ENCODE measurements at regions not wholly inside any gene's neighbourhood (a gene's known extent, or its start where the extent isn't known, plus 50 kb on each side); places are given as distances from the start of the nearest gene placed in this dataset.

GRCh38 chr7:130965515-130965914 lies 231.5 kb upstream of the KLF14 start:
- Histone ChIP-seq H3K27me3 (ENCODE audit: control insufficient read depth, insufficient read depth, low read length) (no peaks in the 10 kb centered on the region), H3K36me3 (ENCODE audit: control insufficient read depth, insufficient read depth, low read length) (peaks cover 2% of the 10 kb centered on the region), H3K4me3 (ENCODE audit: low read depth, low read length) (no peak overlapping the region)
- DNase-seq (ENCODE audit: low read depth) = no peak
- TF ChIP-seq CTCF (IDR thresholded peaks at IDR 0.05; ENCODE audit: insufficient read depth, low read length, poor library complexity, severe bottlenecking) = no peak

- TF ChIP-seq CTCF (IDR thresholded peaks at IDR 0.05; ENCODE audit: insufficient read depth, low read length, poor library complexity, severe bottlenecking) = no peak
- no peak for DNase-seq (ENCODE audit: low read depth)
- H3K36me3 ChIP-seq (ENCODE audit: control insufficient read depth, insufficient read depth, low read length) = peaks cover 2% of the 10 kb centered on the region
- no peak overlapping the region for H3K4me3 ChIP-seq (ENCODE audit: low read depth, low read length)
- no peaks in the 10 kb centered on the region for H3K27me3 ChIP-seq (ENCODE audit: control insufficient read depth, insufficient read depth, low read length)
Observed at GRCh38 chr7:130966246-130967009, 232.4 kb upstream of the KLF14 start.

GRCh38 chr7:130970196-130970595 lies 236.2 kb upstream of the KLF14 start:
- Histone ChIP-seq H3K36me3 (ENCODE audit: control insufficient read depth, insufficient read depth, low read length) (peaks cover 2% of the 10 kb centered on the region), H3K4me3 (ENCODE audit: low read depth, low read length) (no peak overlapping the region), H3K27me3 (ENCODE audit: control insufficient read depth, insufficient read depth, low read length) (no peaks in the 10 kb centered on the region)
- no peak for TF ChIP-seq CTCF (IDR thresholded peaks at IDR 0.05; ENCODE audit: insufficient read depth, low read length, poor library complexity, severe bottlenecking)
- no peak for DNase-seq (ENCODE audit: low read depth)

GRCh38 chr7:130970696-130971095 lies 236.7 kb upstream of the KLF14 start:
- H3K27me3 ChIP-seq (ENCODE audit: control insufficient read depth, insufficient read depth, low read length) = no peaks in the 10 kb centered on the region
- DNase-seq (ENCODE audit: low read depth) = no peak
- no peak for TF ChIP-seq CTCF (IDR thresholded peaks at IDR 0.05; ENCODE audit: insufficient read depth, low read length, poor library complexity, severe bottlenecking)
- H3K36me3 ChIP-seq (ENCODE audit: control insufficient read depth, insufficient read depth, low read length) = peaks cover 2% of the 10 kb centered on the region
- no peak overlapping the region for H3K4me3 ChIP-seq (ENCODE audit: low read depth, low read length)

- Histone ChIP-seq H3K4me3 (ENCODE audit: low read depth, low read length) (no peak overlapping the region), H3K27me3 (ENCODE audit: control insufficient read depth, insufficient read depth, low read length) (no peaks in the 10 kb centered on the region), H3K36me3 (ENCODE audit: control insufficient read depth, insufficient read depth, low read length) (peaks cover 2% of the 10 kb centered on the region)
- DNase-seq (ENCODE audit: low read depth) = no peak
- TF ChIP-seq CTCF (IDR thresholded peaks at IDR 0.05; ENCODE audit: insufficient read depth, low read length, poor library complexity, severe bottlenecking) = no peak
Observed at GRCh38 chr7:130971297-130971696, 237.3 kb upstream of the KLF14 start.

GRCh38 chr7:130972201-130972600 lies 238.2 kb upstream of the KLF14 start:
- DNase-seq (ENCODE audit: low read depth) = no peak
- H3K27me3 ChIP-seq (ENCODE audit: control insufficient read depth, insufficient read depth, low read length) = no peaks in the 10 kb centered on the region
- no peak for TF ChIP-seq CTCF (IDR thresholded peaks at IDR 0.05; ENCODE audit: insufficient read depth, low read length, poor library complexity, severe bottlenecking)
- H3K36me3 ChIP-seq (ENCODE audit: control insufficient read depth, insufficient read depth, low read length) = no peaks in the 10 kb centered on the region
- H3K4me3 ChIP-seq (ENCODE audit: low read depth, low read length) = no peak overlapping the region

Data from kidney epithelial cell (primary cell).